Ishikawa (cell line): ENCODE measurements at regions not wholly inside any gene's neighbourhood (a gene's known extent, or its start where the extent isn't known, plus 50 kb on each side); places are given as distances from the start of the nearest gene placed in this dataset.

Experiments used
- CEBPB ChIP-seq: IDR thresholded peaks from 2 replicates; pipeline ENCODE4 v1.6.1; 2012
- CREB1 ChIP-seq: IDR thresholded peaks from 2 replicates; pipeline ENCODE4 v1.6.1; 2012; ENCODE audit warnings: low read depth
- EGR1 ChIP-seq: IDR thresholded peaks from 2 replicates; pipeline ENCODE4 v1.6.1; 2012
- EP300 ChIP-seq: IDR thresholded peaks from 2 replicates; pipeline ENCODE4 v1.6.1; 2012; ENCODE audit warnings: borderline replicate concordance
- FOXM1 ChIP-seq: IDR thresholded peaks from 2 replicates; pipeline ENCODE4 v1.6.1; 2012; ENCODE audit warnings: low read depth, borderline replicate concordance
- MAX ChIP-seq: IDR thresholded peaks from 2 replicates; pipeline ENCODE4 v1.6.1; 2012
- NFIC ChIP-seq: IDR thresholded peaks from 2 replicates; pipeline ENCODE4 v1.6.1; 2012
- RAD21 ChIP-seq: IDR thresholded peaks from 2 replicates; pipeline ENCODE4 v1.6.1; 2012; ENCODE audit warnings: low read depth
- REST ChIP-seq: IDR thresholded peaks from 2 replicates; pipeline ENCODE4 v1.6.1; 2012; ENCODE audit warnings: low read depth, mild to moderate bottlenecking
- TAF1 ChIP-seq: IDR thresholded peaks from 2 replicates; pipeline ENCODE4 v1.6.1; 2012; ENCODE audit warnings: low read depth, mild to moderate bottlenecking
- TCF12 ChIP-seq: IDR thresholded peaks from 2 replicates; pipeline ENCODE4 v1.6.1; 2012; ENCODE audit warnings: low read depth
- TEAD4 ChIP-seq: IDR thresholded peaks from 2 replicates; pipeline ENCODE4 v1.6.1; 2012
- USF1 ChIP-seq: IDR thresholded peaks from 2 replicates; pipeline ENCODE4 v1.6.1; 2012
- YY1 ChIP-seq: IDR thresholded peaks from 2 replicates; pipeline ENCODE4 v1.6.1; 2012; ENCODE audit warnings: low read depth
- ZBTB7A ChIP-seq: IDR thresholded peaks from 2 replicates; pipeline ENCODE4 v1.6.1; 2012; ENCODE audit warnings: low read depth

- no peak for TF ChIP-seq REST
- TF ChIP-seq EP300 = no peak
- no peak for TF ChIP-seq ZBTB7A
- TF ChIP-seq USF1 = no peak
- TF ChIP-seq TAF1 = no peak
- TF ChIP-seq NFIC = no peak
- TF ChIP-seq CEBPB = no peak
- TF ChIP-seq YY1 = no peak
- no peak for TF ChIP-seq TCF12
Observed at GRCh38 chr16:79932572-79932971, 332.0 kb upstream of the MAF start.

- TF ChIP-seq REST (no peak), EGR1 (no peak), TEAD4 (no peak), RAD21 (no peak), TCF12 (no peak), CREB1 (no peak), CEBPB (no peak), USF1 (no peak), TAF1 (no peak), ZBTB7A (no peak), NFIC (no peak), FOXM1 (no peak), MAX (no peak), YY1 (no peak), EP300 (no peak)
Observed at GRCh38 chr16:79931721-79932120, 331.2 kb upstream of the MAF start.

- TF ChIP-seq TCF12 = no peak
- TF ChIP-seq FOXM1 = no peak
Observed at GRCh38 chr16:79929260-79929965, 328.9 kb upstream of the MAF start.

- TF ChIP-seq REST = no peak
- TF ChIP-seq TAF1 = no peak
- no peak for TF ChIP-seq USF1
- TF ChIP-seq CREB1 = no peak
- no peak for TF ChIP-seq EP300
- no peak for TF ChIP-seq TCF12
- TF ChIP-seq RAD21 = no peak
- no peak for TF ChIP-seq ZBTB7A
- TF ChIP-seq EGR1 = no peak
- no peak for TF ChIP-seq TEAD4
- TF ChIP-seq CEBPB = no peak
Observed at GRCh38 chr16:79928142-79928873, 327.8 kb upstream of the MAF start.
